H1 (cell line): ENCODE measurements at regions not wholly inside any gene's neighbourhood (a gene's known extent, or its start where the extent isn't known, plus 50 kb on each side); places are given as distances from the start of the nearest gene placed in this dataset.
"Not testable (repeated sequence)": the region's sequence is repeated elsewhere in the genome, so short reads cannot be mapped to it uniquely, and the experiment has no call there.

Source experiments
- CTCF ChIA-PET: fragments of 300-600 bp; sonication (Branson Sonifier 250); formaldehyde crosslinking; loops from one replicate; lab custom pipeline; 2021; ENCODE audit not compliant: partially characterized antibody; lab: Charles Lee
- POLR2A ChIA-PET: fragments of 300-600 bp; sonication (Branson Sonifier 250); formaldehyde crosslinking; loops from one replicate; lab custom pipeline; 2021; ENCODE audit warnings: inconsistent platforms; ENCODE audit not compliant: partially characterized antibody; lab: Charles Lee
- DNase-seq, 2 experiments: peaks; one replicate each; pipeline versions ENCODE4 v3.0.0 to v3.0.0-alpha.2; 2010 to 2022; ENCODE audit warnings: low spot score in 2 of 2, low read depth in 1 of 2, mixed read lengths in 1 of 2
- FAIRE-seq: peaks from 2 replicates; lab custom pipeline; 2011; peaks lifted over from hg19 to GRCh38; lab: Jason Lieb, UNC
- H2AFZ ChIP-seq: 2 replicates; pipeline ENCODE4 v1.8.1; 2012; ENCODE audit warnings: low read length, inconsistent platforms
- H2AK5ac ChIP-seq: 2 replicates; pipeline ENCODE4 v1.6.1; 2013; ENCODE audit warnings: low read depth, low read length
- H2BK120ac ChIP-seq: replicated peaks from 2 replicates; pipeline ENCODE3; 2013; ENCODE audit warnings: low read depth, low read length, inconsistent platforms
- H2BK12ac ChIP-seq: 2 replicates; pipeline ENCODE4 v1.6.1; 2013; ENCODE audit warnings: low read depth, low read length
- H2BK15ac ChIP-seq: 2 replicates; pipeline ENCODE4 v1.6.1; 2013; ENCODE audit warnings: low read length
- H2BK20ac ChIP-seq: 2 replicates; pipeline ENCODE4 v1.6.1; 2013; ENCODE audit warnings: low read length
- H2BK5ac ChIP-seq: 2 replicates; pipeline ENCODE4 v1.6.1; 2013; ENCODE audit warnings: low read depth, low read length
- H3K14ac ChIP-seq: 2 replicates; pipeline ENCODE4 v1.6.1; 2013; ENCODE audit warnings: inconsistent platforms; ENCODE audit not compliant: insufficient read length
- H3K18ac ChIP-seq: 2 replicates; pipeline ENCODE4 v1.6.1; 2013; ENCODE audit warnings: low read length; ENCODE audit errors: extremely low read depth
- H3K23ac ChIP-seq: 2 replicates; pipeline ENCODE4 v1.6.1; 2013; ENCODE audit warnings: inconsistent platforms; ENCODE audit not compliant: insufficient read length
- H3K23me2 ChIP-seq: 2 replicates; pipeline ENCODE4 v1.6.1; 2013; ENCODE audit warnings: low read depth, low read length
- H3K27ac ChIP-seq: 2 replicates; pipeline ENCODE4 v1.6.1; 2011; ENCODE audit warnings: low read depth, low read length, inconsistent platforms
- H3K27me3 ChIP-seq, 4 experiments: replicated peaks in 1 of 4; 1 replicate in 1 of 4; 2 replicates in 3 of 4; pipeline versions ENCODE4 v1.6.1 to v1.8.1; 2011 to 2013; ENCODE audit warnings: low read length in 3 of 4, mild to moderate bottlenecking in 3 of 4, inconsistent platforms in 2 of 4, mixed read lengths in 2 of 4, moderate library complexity in 1 of 4; ENCODE audit not compliant: control insufficient read depth in 3 of 4, insufficient read depth in 3 of 4; ENCODE audit errors: extremely low read depth in 1 of 4
- H3K36me3 ChIP-seq, 4 experiments: 2 replicates each; pipeline versions ENCODE4 v1.6.1 to v1.8.1; 2011 to 2013; ENCODE audit warnings: mild to moderate bottlenecking in 4 of 4, low read length in 3 of 4, moderate library complexity in 2 of 4, control low read depth in 1 of 4, inconsistent platforms in 1 of 4; ENCODE audit not compliant: insufficient read depth in 4 of 4, control insufficient read depth in 2 of 4
- H3K4ac ChIP-seq: replicated peaks from 2 replicates; pipeline ENCODE3; 2013; ENCODE audit warnings: low read length, low read depth, mixed read lengths, inconsistent platforms; ENCODE audit not compliant: insufficient read length
- H3K4me1 ChIP-seq, 4 experiments: replicated peaks in 1 of 4; 1 replicate in 1 of 4; 2 replicates in 3 of 4; pipeline versions ENCODE4 v1.6.1 to v1.8.1; 2011 to 2013; ENCODE audit warnings: low read length in 3 of 4, inconsistent platforms in 2 of 4, mixed read lengths in 1 of 4; ENCODE audit not compliant: insufficient read depth in 4 of 4, control insufficient read depth in 3 of 4
- H3K4me2 ChIP-seq, 2 experiments: 2 replicates each; pipeline versions ENCODE4 v1.6.1 to v1.8.1; 2011 to 2013; ENCODE audit warnings: low read depth in 2 of 2, low read length in 2 of 2, control low read depth in 1 of 2, inconsistent platforms in 1 of 2, mild to moderate bottlenecking in 1 of 2; ENCODE audit not compliant: insufficient read depth in 1 of 2
- H3K4me3 ChIP-seq, 4 experiments: fragments of 200-600, 300-600 bp in 1 of 4; sonication (generic), shearing (Covaris generic), sonication (Bioruptor Twin) in 1 of 4; 2 replicates each; pipeline versions ENCODE4 v1.5.1 to v1.8.1; 2011 to 2016; ENCODE audit warnings: low read length in 4 of 4, low read depth in 3 of 4, control low read depth in 2 of 4, inconsistent platforms in 2 of 4, mild to moderate bottlenecking in 2 of 4, mixed read lengths in 1 of 4, moderate library complexity in 1 of 4; ENCODE audit not compliant: insufficient read depth in 2 of 4; ENCODE audit errors: extremely low read depth in 1 of 4
- H3K56ac ChIP-seq: replicated peaks from 2 replicates; pipeline ENCODE3; 2013; ENCODE audit warnings: low read depth, mild to moderate bottlenecking, mixed read lengths, low read length, inconsistent platforms; ENCODE audit not compliant: insufficient read length
- H3K79me1 ChIP-seq: 2 replicates; pipeline ENCODE4 v1.6.1; 2013; ENCODE audit warnings: low read depth, low read length, control low read depth
- H3K79me2 ChIP-seq, 2 experiments: 2 replicates each; pipeline versions ENCODE4 v1.6.1 to v1.8.1; 2012 to 2013; ENCODE audit warnings: low read length in 2 of 2, mild to moderate bottlenecking in 2 of 2, inconsistent platforms in 1 of 2; ENCODE audit not compliant: insufficient read depth in 2 of 2, control insufficient read depth in 1 of 2
- H3K9ac ChIP-seq, 4 experiments: replicated peaks in 1 of 4; 1 replicate in 1 of 4; 2 replicates in 3 of 4; pipeline versions ENCODE4 v1.6.1 to v1.8.1; 2011 to 2013; ENCODE audit warnings: low read depth in 3 of 4, low read length in 3 of 4, control low read depth in 2 of 4, mild to moderate bottlenecking in 2 of 4, moderate library complexity in 2 of 4, inconsistent platforms in 1 of 4; ENCODE audit errors: extremely low read depth in 1 of 4
- H3K9me3 ChIP-seq, 2 experiments: 2 replicates each; pipeline versions ENCODE4 v1.6.1 to v1.8.1; 2012 to 2013; ENCODE audit warnings: mild to moderate bottlenecking in 2 of 2, moderate library complexity in 2 of 2, control low read depth in 1 of 2, inconsistent platforms in 1 of 2, low read depth in 1 of 2, low read length in 1 of 2, mixed read lengths in 1 of 2; ENCODE audit not compliant: insufficient read depth in 2 of 2
- H4K20me1 ChIP-seq, 2 experiments: replicated peaks in 1 of 2; 2 replicates each; pipeline versions ENCODE3 to v1.8.1; 2011 to 2013; ENCODE audit warnings: inconsistent platforms in 2 of 2, low read length in 2 of 2, mild to moderate bottlenecking in 1 of 2; ENCODE audit not compliant: insufficient read depth in 2 of 2, control insufficient read depth in 1 of 2
- H4K5ac ChIP-seq: 2 replicates; pipeline ENCODE4 v1.6.1; 2013; ENCODE audit warnings: low read length, low read depth, mixed read lengths, inconsistent platforms; ENCODE audit not compliant: insufficient read length
- H4K8ac ChIP-seq: 2 replicates; pipeline ENCODE4 v1.8.0; 2013; ENCODE audit warnings: mild to moderate bottlenecking, moderate library complexity, low read length, inconsistent platforms; ENCODE audit not compliant: insufficient read depth; ENCODE audit errors: extremely low read depth
- H4K91ac ChIP-seq: replicated peaks from 2 replicates; pipeline ENCODE3; 2013; ENCODE audit warnings: low read length, mixed read lengths, inconsistent platforms; ENCODE audit not compliant: insufficient read length
- WGBS, 2 experiments: shearing (Covaris generic) in 1 of 2; methylation state at CpG; one replicate each; pipeline versions ENCODE4 v1.1.6 to v1.1.7; 2013 to 2015; ENCODE audit warnings: low lambda C conversion rate in 2 of 2, mixed read lengths in 2 of 2, inconsistent platforms in 1 of 2, low coverage in 1 of 2, missing lambda C conversion rate in 1 of 2; ENCODE audit not compliant: insufficient replicate concordance in 2 of 2, insufficient coverage in 1 of 2, insufficient read length in 1 of 2; ENCODE audit errors: extremely low coverage in 1 of 2, missing lambda C conversion rate in 1 of 2; 5-methylcytosine and 5-hydroxymethylcytosine counted together

DNA sequence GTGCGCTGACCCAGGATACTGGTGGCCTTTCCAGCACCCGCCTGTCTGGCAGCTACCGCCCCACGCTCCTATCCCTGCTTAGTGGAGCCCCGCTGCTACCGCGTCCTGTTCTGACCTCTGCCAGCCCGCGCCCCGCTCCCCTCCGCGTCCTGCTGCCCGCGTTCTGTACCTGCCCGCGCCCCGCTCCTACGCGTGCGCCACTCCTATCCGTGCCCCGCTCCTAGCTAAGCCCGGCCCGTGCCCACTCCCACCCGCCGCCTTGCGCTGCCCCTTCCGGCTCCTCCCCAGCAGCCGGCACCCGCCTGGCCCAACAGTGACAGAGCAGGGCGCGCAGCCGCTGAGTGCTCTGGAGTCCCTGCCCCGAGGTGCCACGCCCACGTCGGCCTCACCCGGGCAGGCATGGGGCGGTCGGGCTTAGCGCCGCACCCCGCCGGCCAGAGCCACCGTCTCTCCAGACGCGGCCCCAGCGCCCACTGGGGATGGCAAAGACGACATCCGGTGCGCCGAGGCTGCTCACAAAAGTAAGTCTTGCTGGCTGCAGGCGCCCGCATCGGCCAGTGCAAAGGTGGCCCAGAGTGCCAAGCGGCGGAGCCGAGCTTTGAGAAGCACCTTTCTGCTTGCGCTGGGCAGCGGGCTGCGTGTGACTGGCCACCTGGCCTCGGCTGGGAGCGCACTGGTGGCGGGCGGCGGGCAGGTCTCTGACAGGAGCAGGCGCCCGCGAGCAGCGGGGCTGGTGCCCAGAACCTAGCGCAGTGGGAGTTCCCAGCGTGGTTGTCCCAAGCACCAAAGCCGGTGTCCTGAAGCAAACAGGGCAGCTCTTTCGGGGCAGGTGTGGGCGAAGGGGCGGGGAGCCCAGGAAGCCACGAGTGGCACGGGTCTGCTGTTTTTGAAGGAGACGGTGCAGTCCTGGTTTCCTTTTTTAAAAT, 56.5 kb downstream of the PROP1 start:
- H3K23ac ChIP-seq, H3K18ac ChIP-seq, H3K23me2 ChIP-seq, H3K4ac ChIP-seq, H2AFZ ChIP-seq, H3K14ac ChIP-seq, H4K8ac ChIP-seq, H3K9ac ChIP-seq, H3K79me2 ChIP-seq, H2BK5ac ChIP-seq, H3K9me3 ChIP-seq, FAIRE-seq, H2AK5ac ChIP-seq, H2BK120ac ChIP-seq, H3K4me1 ChIP-seq, POLR2A ChIA-PET, H3K27ac ChIP-seq, H2BK12ac ChIP-seq, H2BK15ac ChIP-seq, H4K5ac ChIP-seq, H3K56ac ChIP-seq, H4K20me1 ChIP-seq, H4K91ac ChIP-seq, H3K79me1 ChIP-seq, H3K27me3 ChIP-seq, H3K36me3 ChIP-seq, H2BK20ac ChIP-seq, CTCF ChIA-PET: not testable (repeated sequence)
- peak overlapping the region in 3 of 4 experiments; percentile 14 to 56 (median 25); a peak in 4 of 8 replicates for H3K4me3 ChIP-seq
- peak in 1 of 2 experiments; percentile 57 for DNase-seq
- WGBS, 2 experiments, result 71% methylated on average over 3 of the region's 79 CpGs; no CpG with 5 or more reads in 1 of the 2 experiments
- peak overlapping the region; percentile 60 to 77 for H3K4me2 ChIP-seq
